GM12878 (cell line): ENCODE measurements at regions not wholly inside any gene's neighbourhood (a gene's known extent, or its start where the extent isn't known, plus 50 kb on each side); places are given as distances from the start of the nearest gene placed in this dataset.

Experiments used
- ATAC-seq: fragments of 200-7000 bp; cut with Tn5 transposase; 3 replicates; pipeline ENCODE4 v1.9.1; 2020; ENCODE audit warnings: mild to moderate bottlenecking, moderate library complexity
- BruUV-seq: library from RNA; stranded (reverse); fragments of 400-500 nt; replicated peaks from 2 replicates; lab custom pipeline; 2021; lab: Mats Ljungman, UMichigan
- CTCF ChIA-PET: fragments of 300-600 bp; sonication (Branson Sonifier 250); formaldehyde crosslinking; extraction: SDS; loops from one replicate; lab custom pipeline; 2021; ENCODE audit warnings: inconsistent platforms; lab: Yijun Ruan, JAX
- POLR2A ChIA-PET: fragments of 350-600 bp; formaldehyde crosslinking; extraction: SDS; loops from one replicate; lab custom pipeline; 2021; ENCODE audit warnings: inconsistent platforms; lab: Charles Lee
- RAD21 ChIA-PET: fragments of 300-600 bp; sonication (Branson Sonifier 250); formaldehyde crosslinking; loops from one replicate; lab custom pipeline; 2023; ENCODE audit warnings: antibody characterized with exemption; ENCODE audit not compliant: unreplicated experiment; lab: Charles Lee
- SMC1A ChIA-PET: fragments of 300-600 bp; sonication (Branson Sonifier 250); formaldehyde crosslinking; loops from one replicate; lab custom pipeline; 2023; ENCODE audit not compliant: unreplicated experiment, uncharacterized antibody; lab: Charles Lee
- DNase-seq: peaks from one replicate; pipeline ENCODE4 v3.0.0-alpha.2; 2011; ENCODE audit warnings: low read depth, low spot score
- FAIRE-seq: peaks from 3 replicates; lab custom pipeline; 2011; peaks lifted over from hg19 to GRCh38; lab: Jason Lieb, UNC
- H2AFZ ChIP-seq: 2 replicates; pipeline ENCODE4 v1.6.0; 2011; ENCODE audit warnings: low read depth, low read length, control low read depth; ENCODE audit not compliant: control insufficient read depth
- H3K27ac ChIP-seq: 2 replicates; pipeline ENCODE4 v1.5.1; 2011; ENCODE audit warnings: control low read depth; ENCODE audit not compliant: control insufficient read depth, insufficient read depth
- H3K27me3 ChIP-seq, 2 experiments: replicated peaks in 1 of 2; 2 replicates each; pipeline versions ENCODE4 v1.6.0 to v1.6.1; 2011; ENCODE audit warnings: low read length in 1 of 2; ENCODE audit not compliant: control insufficient read depth in 2 of 2, insufficient read depth in 2 of 2
- H3K36me3 ChIP-seq, 2 experiments: 2 replicates each; pipeline ENCODE4 v1.5.1; 2011; ENCODE audit warnings: low read length in 1 of 2; ENCODE audit not compliant: control insufficient read depth in 2 of 2, insufficient read depth in 2 of 2
- H3K4me1 ChIP-seq: 2 replicates; pipeline ENCODE4 v1.6.1; 2011; ENCODE audit warnings: mild to moderate bottlenecking, low read length, moderate library complexity, mixed read lengths; ENCODE audit not compliant: control insufficient read depth, insufficient read depth
- H3K4me2 ChIP-seq: 2 replicates; pipeline ENCODE4 v1.6.0; 2011; ENCODE audit warnings: control low read depth; ENCODE audit not compliant: control insufficient read depth, insufficient read depth
- H3K4me3 ChIP-seq: fragments of 200-600 bp; sonication (generic); 2 replicates; pipeline ENCODE4 v1.5.1; 2016
- H3K79me2 ChIP-seq: 2 replicates; pipeline ENCODE4 v1.6.0; 2011; ENCODE audit warnings: low read length; ENCODE audit not compliant: control insufficient read depth, insufficient read depth
- H3K9ac ChIP-seq: 2 replicates; pipeline ENCODE4 v1.8.0; 2011; ENCODE audit warnings: low read length, control low read depth, mixed read lengths; ENCODE audit not compliant: control insufficient read depth, insufficient read depth
- H3K9me3 ChIP-seq: replicated peaks from 3 replicates; pipeline ENCODE4 v1.5.1; 2011; ENCODE audit warnings: mild to moderate bottlenecking, low read length; ENCODE audit not compliant: control insufficient read depth, insufficient read depth
- H4K20me1 ChIP-seq: 2 replicates; pipeline ENCODE4 v1.6.0; 2011; ENCODE audit not compliant: control insufficient read depth, insufficient read depth
- ESRRA ChIP-seq: IDR thresholded peaks from 2 replicates; pipeline ENCODE4 v1.6.1; 2012; ENCODE audit warnings: mild to moderate bottlenecking, low read length, improper control_type of control experiment
- ETV6 ChIP-seq, 2 experiments: fragments of 450-650 bp in 1 of 2; IDR thresholded peaks in 1 of 2; conservative IDR thresholded peaks in 1 of 2; 2 replicates each; pipeline ENCODE4 v1.6.1; 2014; ENCODE audit warnings: antibody characterized with exemption in 1 of 2, borderline replicate concordance in 1 of 2, low read depth in 1 of 2, mild to moderate bottlenecking in 1 of 2, moderate library complexity in 1 of 2
- EZH2 ChIP-seq: IDR thresholded peaks from 2 replicates; pipeline ENCODE4 v1.6.1; 2012; ENCODE audit warnings: low read depth, mild to moderate bottlenecking, control low read depth, inconsistent platforms, low read length, borderline replicate concordance; ENCODE audit not compliant: control insufficient read depth
- FOXK2 ChIP-seq: fragments of 450-650 bp; IDR thresholded peaks from 2 replicates; pipeline ENCODE4 v1.6.1; 2017; ENCODE audit warnings: mild to moderate bottlenecking, moderate library complexity
- GATAD2B ChIP-seq: fragments of 450-650 bp; conservative IDR thresholded peaks from 2 replicates; pipeline ENCODE4 v1.6.1; 2017; ENCODE audit warnings: low read depth, mild to moderate bottlenecking, moderate library complexity
- MTA2 ChIP-seq: fragments of 450-650 bp; IDR thresholded peaks from 2 replicates; pipeline ENCODE4 v1.6.1; 2016; ENCODE audit warnings: low read depth, mild to moderate bottlenecking, moderate library complexity
- MYB ChIP-seq: fragments of 150-350 bp; IDR thresholded peaks from 2 replicates; pipeline ENCODE4 v1.6.1; 2014; ENCODE audit warnings: mild to moderate bottlenecking, low read depth, low read length, borderline replicate concordance
- NFYB ChIP-seq: IDR thresholded peaks from 2 replicates; pipeline ENCODE4 v1.6.1; 2011; ENCODE audit warnings: low read depth, mild to moderate bottlenecking, low read length, improper control_type of control experiment, moderate library complexity; ENCODE audit not compliant: insufficient read depth
- RAD51 ChIP-seq: fragments of 450-650 bp; IDR thresholded peaks from 2 replicates; pipeline ENCODE4 v1.6.1; 2016; ENCODE audit warnings: moderate library complexity, mild to moderate bottlenecking, inconsistent platforms
- RCOR1 ChIP-seq: conservative IDR thresholded peaks from 2 replicates; pipeline ENCODE4 v1.6.1; 2012; ENCODE audit warnings: low read depth, low read length, improper control_type of control experiment
- SKIL ChIP-seq: fragments of 450-650 bp; IDR thresholded peaks from 2 replicates; pipeline ENCODE4 v1.6.1; 2017; ENCODE audit warnings: mild to moderate bottlenecking, low read depth, inconsistent platforms; ENCODE audit not compliant: poor library complexity, severe bottlenecking
- TBL1XR1 ChIP-seq: IDR thresholded peaks from 2 replicates; pipeline ENCODE4 v1.6.1; 2012; ENCODE audit warnings: low read depth, low read length, improper control_type of control experiment
- WGBS: methylation state at CpG from one replicate; pipeline ENCODE4 v1.1.6; 2016; ENCODE audit warnings: low lambda C conversion rate; ENCODE audit not compliant: insufficient replicate concordance, insufficient coverage; ENCODE audit errors: missing lambda C conversion rate; 5-methylcytosine and 5-hydroxymethylcytosine counted together
- in situ Hi-C: fragments of 300-500 bp; cut with MboI; formaldehyde crosslinking; loops from 9 replicates; pipeline ENCODE4 v1.14.3; 2018; ENCODE audit warnings: mixed read lengths
- intact Hi-C: fragments of 100-400 bp; cut with micrococcal nuclease; formaldehyde crosslinking; loops from one replicate; pipeline ENCODE4 v1.14.2; 2022; ENCODE audit not compliant: unreplicated experiment

GRCh38 chr11:87466223-87466622, 428.5 kb downstream of the TMEM135 start:
- Histone ChIP-seq H3K27me3 (no peaks in the 10 kb centered on the region), H4K20me1 (no peaks in the 10 kb centered on the region), H3K9me3 (no peaks in the 10 kb centered on the region; the same call in 2 of the 3 replicates), H3K79me2 (no peaks in the 10 kb centered on the region), H3K4me1 (no peaks in the 10 kb centered on the region), H2AFZ (no peak overlapping the region), H3K36me3 (no peaks in the 10 kb centered on the region), H3K4me3 (no peak overlapping the region), H3K27ac (no peak overlapping the region), H3K9ac (no peak overlapping the region), H3K4me2 (no peak overlapping the region)
- ChIA-PET SMC1A (no interaction called here), RAD21 (no interaction called here), CTCF (no interaction called here), POLR2A (no interaction called here)
- intact Hi-C loops = loop anchor here (10.0 kb wide), 2 partner anchors 259 to 1079 kb away; no protein-coding TSS in a partner anchor
- TF ChIP-seq SKIL (no peak), FOXK2 (no peak), EZH2 (no peak), MYB (no peak), RCOR1 (no peak), ESRRA (no peak), GATAD2B (no peak), TBL1XR1 (no peak), MTA2 (no peak), ETV6 (conservative IDR thresholded peaks at IDR 0.05 in 1 of 2, IDR thresholded peaks at IDR 0.05 in 1 of 2; ENCODE audit: borderline replicate concordance in 1 of 2, low read depth in 1 of 2) (no peak), RAD51 (no peak), NFYB (no peak)
- in situ Hi-C loops = no loop called here
- DNase-seq (no peak), FAIRE-seq (no peak), ATAC-seq (no peak)
- no TSS peak for BruUV-seq
- WGBS = 0% methylated on average over 2 of the region's 2 CpGs
